Transverse colon (tissue), 4 donors: ENCODE measurements at regions not wholly inside any gene's neighbourhood (a gene's known extent, or its start where the extent isn't known, plus 50 kb on each side); places are given as distances from the start of the nearest gene placed in this dataset.

Experiments used
- CTCF ChIP-seq, 5 experiments: fragments of 200-600 bp in 3 of 5; fragments of 450-650 bp in 2 of 5; sonication (generic) in 3 of 5; IDR thresholded peaks; 1 replicate in 2 of 5; 2 replicates in 3 of 5; pipeline ENCODE4 v1.5.1; 2016 to 2017; ENCODE audit warnings: antibody characterized with exemption in 5 of 5, inconsistent platforms in 3 of 5, mild to moderate bottlenecking in 2 of 5, moderate library complexity in 1 of 5
- EP300 ChIP-seq: sonication (generic); formaldehyde crosslinking; IDR thresholded peaks from one replicate; pipeline ENCODE4 v1.6.1; 2017; ENCODE audit warnings: antibody characterized with exemption, low read depth
- POLR2A ChIP-seq: fragments of 450-650 bp; IDR thresholded peaks from one replicate; pipeline ENCODE4 v1.6.1; 2016; ENCODE audit warnings: antibody characterized with exemption, mild to moderate bottlenecking, moderate library complexity
- POLR2AphosphoS5 ChIP-seq, 3 donors: sonication (generic); formaldehyde crosslinking; IDR thresholded peaks; one replicate each; pipeline ENCODE4 v1.6.1; 2016; ENCODE audit warnings: antibody characterized with exemption in 3 of 3

DNA sequence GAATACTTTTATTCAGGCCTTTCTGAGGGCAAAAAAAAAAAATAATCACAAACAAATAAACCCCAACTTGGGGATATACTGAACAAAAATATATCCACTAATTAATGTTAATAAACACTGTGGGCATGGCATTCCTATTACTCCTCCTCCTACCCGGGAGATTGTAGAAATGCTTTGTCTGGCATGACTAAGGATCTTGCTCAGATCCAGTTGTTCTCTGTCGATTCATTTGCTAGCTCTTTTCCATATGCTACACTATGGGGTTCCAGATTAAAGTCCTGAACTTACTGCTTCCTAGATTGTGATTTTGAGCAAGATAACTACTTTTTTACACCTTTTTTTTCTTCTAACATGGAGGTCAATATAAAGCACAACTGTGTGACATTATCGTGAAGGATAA, 102.2 kb upstream of the PRR16 start:
- TF ChIP-seq CTCF (IDR thresholded peaks at IDR 0.05) (no peak), POLR2AphosphoS5 (IDR thresholded peaks at IDR 0.05) (no peak), POLR2A (no peak), EP300 (no peak)
